HG03280 (cell line): ENCODE measurements at regions not wholly inside any gene's neighbourhood (a gene's known extent, or its start where the extent isn't known, plus 50 kb on each side); places are given as distances from the start of the nearest gene placed in this dataset.

Experiments used
- ATAC-seq: cut with Tn5 transposase; IDR thresholded peaks from one replicate; pipeline ENCODE4 v1.9.1; 2021; ENCODE audit warnings: mild to moderate bottlenecking, moderate library complexity; ENCODE audit not compliant: unreplicated experiment

- no peak for ATAC-seq
Measured at GRCh38 chr9:18137815-18138214, 336.1 kb upstream of the ADAMTSL1 start.

GRCh38 chr9:18138656-18139055, 335.3 kb upstream of the ADAMTSL1 start:
- ATAC-seq: no peak

- no peak for ATAC-seq
Measured at GRCh38 chr9:18141681-18142080, 332.3 kb upstream of the ADAMTSL1 start.

DNA sequence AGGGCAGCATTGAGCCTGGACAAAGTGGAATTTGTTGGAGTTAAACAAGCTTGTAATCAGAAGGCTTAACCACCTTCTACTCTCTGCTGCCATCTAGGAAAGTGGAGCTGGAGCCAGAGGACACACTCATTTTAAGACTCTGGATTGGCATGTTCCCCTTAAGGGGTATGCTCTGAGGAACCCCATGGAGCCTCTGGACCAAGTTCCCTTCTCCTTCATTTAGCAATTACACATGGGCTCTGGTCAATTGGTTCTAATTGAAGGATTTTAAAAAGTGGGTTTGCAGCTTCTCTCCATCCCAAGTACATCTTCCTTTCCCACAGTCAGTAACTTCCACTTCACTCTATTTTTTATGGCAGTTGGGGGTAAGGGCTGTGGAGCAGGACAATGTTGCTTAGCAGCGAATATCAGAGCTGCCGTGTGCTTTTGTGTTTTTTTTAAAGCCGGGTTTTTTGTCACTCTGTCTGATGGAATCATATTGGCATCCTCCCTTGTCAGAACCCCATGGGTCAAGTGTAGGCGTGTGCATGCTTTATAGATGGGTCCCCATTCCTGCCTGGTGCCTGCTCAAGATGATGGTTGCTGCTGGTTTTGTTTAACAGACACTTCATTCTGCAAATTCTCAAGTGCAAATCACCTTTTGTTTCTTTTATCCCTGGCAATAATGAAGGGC, 330.7 kb upstream of the ADAMTSL1 start:
- no peak for ATAC-seq

DNA sequence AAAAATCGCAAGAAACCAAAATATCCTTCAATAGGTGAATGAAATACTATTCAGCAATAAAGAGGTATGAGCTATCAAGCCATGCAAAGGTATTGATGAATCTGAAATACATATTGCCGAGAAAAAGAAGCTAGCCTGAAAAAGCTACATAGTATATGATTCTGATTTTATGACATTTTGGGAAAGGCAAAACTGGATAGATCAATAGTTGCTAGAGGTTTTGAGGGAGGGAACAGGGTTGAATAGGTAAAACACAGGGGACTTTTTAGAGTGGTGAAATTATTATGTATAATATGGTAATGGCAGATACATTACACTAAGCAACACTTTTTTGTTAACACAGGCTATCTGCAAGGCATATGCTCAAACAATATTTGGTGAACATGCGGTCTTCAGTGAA, 327.6 kb upstream of the ADAMTSL1 start:
- no peak for ATAC-seq

GRCh38 chr9:18149471-18150011, 324.4 kb upstream of the ADAMTSL1 start:
- no peak for ATAC-seq

DNA sequence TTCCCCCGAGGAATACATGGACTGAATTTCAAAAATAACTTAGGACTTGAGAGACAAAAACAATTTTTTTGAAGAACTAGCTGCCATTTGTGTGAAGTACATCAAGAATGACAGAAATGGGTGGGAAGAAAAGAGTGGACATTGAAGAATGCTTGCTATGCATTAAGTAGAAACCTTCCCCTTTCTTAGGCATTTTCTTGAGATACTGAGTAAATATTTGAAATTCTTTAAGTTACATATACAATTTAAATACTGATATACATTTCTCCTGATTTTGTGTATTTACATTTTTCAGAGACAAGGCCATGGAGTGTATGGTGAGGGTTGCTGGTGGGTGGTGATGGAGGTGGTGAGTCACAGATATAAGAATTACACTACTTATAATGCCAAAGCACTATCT, 319.3 kb upstream of the ADAMTSL1 start:
- no peak for ATAC-seq

GRCh38 chr9:18159254-18159653, 314.7 kb upstream of the ADAMTSL1 start:
- no peak for ATAC-seq

GRCh38 chr9:18163146-18163545, 310.8 kb upstream of the ADAMTSL1 start:
- no peak for ATAC-seq

DNA sequence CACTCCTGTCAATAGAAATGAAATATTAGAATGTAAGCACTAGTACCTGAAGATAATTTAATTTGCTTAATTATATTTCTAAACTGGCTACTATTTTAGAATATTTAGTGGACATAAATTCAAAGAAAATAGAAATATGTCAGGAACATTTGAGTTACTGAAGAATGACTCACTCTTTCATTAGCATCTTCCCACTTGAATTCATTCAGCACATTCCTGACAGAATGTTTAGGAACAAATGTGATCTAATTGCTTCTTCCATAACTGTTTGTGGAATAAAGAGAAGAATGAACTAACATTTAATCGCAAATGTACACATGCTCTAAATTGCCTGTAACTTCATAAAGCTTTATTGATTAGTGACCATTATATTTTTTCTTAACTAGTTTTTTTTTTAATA, 306.2 kb upstream of the ADAMTSL1 start:
- ATAC-seq: no peak

DNA sequence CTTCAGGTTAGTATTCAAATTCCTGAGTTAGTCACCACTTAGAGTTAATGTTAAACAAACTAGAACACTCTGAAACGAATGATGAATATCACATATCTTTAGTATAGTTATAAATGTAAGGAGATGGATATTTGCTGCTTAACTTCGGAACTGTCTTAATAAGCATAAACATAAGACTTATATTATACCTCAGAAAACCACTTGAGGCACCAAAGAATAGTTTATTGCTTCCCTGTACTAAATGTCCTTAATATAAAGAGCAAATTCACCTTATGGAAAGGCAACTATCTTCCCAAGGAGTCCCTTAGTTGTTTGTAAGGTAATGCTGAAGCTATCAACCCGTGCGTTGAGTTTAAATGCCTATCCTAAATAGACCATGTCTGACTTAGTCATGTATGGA, 300.0 kb upstream of the ADAMTSL1 start:
- no peak for ATAC-seq

DNA sequence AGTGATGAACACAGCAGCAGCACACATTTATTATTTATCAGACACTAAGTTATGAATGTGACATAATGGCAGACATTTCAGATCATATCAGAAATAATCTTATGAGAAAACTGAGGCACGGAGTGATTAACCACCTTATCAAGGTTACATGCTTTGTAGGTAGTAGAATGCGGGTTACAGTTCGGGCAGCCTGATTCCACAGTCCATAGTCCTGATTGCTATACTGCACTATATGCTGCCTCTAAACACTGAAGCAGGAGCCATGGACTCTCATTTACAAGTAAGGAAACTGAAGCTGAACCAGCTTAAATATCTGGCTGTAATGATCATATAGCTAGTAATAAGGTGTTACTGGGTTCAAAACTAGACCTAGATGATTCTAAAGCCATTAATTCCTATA, 291.3 kb upstream of the ADAMTSL1 start:
- ATAC-seq: no peak

GRCh38 chr9:18183974-18184373, 290.0 kb upstream of the ADAMTSL1 start:
- ATAC-seq: no peak

GRCh38 chr9:18184401-18184800, 289.6 kb upstream of the ADAMTSL1 start:
- no peak for ATAC-seq

DNA sequence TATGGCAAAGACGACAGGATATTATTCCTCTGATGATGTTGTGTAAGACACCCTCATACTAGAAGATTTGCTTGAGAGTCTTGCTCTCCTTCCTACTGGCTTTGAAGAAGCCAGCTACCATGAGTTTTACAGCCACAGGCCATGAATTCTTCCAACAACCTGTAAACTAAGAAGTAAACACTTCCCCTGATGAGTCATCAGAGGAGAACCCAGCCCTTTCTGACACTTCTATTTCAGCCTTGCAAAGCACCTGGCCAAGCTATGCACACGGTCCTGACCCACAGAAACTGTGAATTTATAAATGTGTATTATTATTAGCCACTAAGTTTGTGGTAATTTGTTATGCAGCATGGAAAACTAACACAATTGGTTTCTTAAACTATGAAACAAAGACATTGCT, 288.8 kb upstream of the ADAMTSL1 start:
- ATAC-seq: no peak

GRCh38 chr9:18188971-18189370, 285.0 kb upstream of the ADAMTSL1 start:
- no peak for ATAC-seq

DNA sequence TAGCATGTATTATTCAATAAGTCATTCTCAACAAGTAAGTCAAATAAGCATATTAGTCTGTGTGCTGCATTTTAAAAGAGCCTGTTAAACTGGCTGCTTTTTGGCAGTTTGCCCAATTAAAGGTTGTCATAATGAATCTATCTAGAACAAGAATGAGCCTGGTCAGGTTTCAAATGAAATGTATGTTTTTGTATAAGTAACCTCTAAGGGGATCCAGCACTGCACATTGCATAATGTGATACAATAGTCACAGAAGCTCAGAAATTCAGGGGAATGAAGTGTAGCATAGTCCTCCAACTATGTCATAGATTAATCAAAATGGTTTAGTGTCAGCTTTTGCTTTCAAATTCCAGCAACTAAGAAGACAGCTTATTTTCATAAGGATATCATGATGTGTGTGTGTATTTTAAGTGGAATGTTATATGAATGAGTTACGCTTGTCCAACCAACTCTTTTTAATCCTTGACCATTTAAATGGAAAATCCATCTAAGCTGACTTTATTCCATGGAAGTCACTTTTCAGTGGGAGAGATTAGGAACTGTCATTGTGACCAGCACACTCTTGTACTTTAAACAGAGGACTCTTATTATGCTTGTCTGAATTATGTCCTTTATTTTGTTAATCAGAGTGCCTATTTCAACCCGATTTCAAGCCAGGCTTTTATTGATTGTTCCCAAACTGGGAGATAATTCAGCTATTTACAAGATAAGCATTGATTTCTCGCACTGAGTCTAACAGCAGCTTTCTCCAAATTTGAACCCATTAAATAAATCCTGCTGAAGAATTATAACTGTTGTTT, 283.9 kb upstream of the ADAMTSL1 start:
- no peak for ATAC-seq

DNA sequence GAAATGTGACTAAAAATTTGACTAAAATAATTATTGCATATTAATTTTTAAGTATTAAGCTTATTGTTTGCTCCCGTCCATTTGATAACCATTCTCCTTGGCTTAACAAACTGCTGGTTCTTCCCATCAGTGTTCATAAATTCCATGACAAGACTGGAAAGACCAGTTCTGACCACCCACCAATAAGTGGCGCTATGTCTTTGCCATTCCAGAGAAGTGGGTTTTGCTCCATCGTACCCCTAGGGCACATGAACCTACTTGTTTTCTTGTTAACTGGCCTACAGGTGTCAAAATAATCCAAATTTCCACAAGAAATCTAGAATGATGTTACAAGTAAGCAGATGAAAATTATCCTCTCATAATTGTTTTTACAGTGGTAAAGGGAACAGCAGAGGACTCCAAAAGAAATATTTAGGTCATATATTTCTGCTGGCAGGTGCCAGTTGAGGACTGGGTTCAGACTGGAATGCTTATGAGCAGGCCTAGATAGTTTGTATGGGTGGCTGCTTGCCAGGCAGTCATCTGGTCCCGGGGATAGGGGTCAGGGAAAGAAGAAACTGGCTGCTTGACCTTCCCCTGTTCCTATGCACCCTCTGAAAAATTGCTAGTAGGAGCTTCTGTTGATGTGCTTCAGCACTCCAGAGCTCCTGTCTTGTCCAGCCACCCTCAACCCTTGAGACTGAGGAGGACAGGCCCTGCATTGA, 283.1 kb upstream of the ADAMTSL1 start:
- ATAC-seq: no peak

GRCh38 chr9:18194316-18194715, 279.6 kb upstream of the ADAMTSL1 start:
- ATAC-seq: no peak

DNA sequence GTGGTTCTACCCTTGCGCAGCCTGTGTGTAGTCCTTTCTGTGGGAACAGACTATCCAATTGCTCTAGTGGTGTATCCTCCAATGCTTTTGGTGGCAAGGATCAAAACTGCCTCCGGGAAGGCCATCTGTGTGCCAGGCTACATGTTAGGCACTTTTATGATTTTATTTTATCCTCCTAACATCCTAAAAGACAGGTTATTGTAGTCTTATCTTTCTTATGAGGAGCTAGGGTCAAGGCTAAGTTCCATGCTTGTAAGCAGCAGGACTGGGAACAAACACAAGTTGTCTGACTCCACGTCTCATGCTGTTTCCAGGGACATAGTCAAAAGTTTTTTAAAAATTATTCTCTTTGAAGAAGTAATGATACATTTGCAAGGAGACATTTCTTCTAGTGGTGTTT, 278.7 kb upstream of the ADAMTSL1 start:
- ATAC-seq: no peak

DNA sequence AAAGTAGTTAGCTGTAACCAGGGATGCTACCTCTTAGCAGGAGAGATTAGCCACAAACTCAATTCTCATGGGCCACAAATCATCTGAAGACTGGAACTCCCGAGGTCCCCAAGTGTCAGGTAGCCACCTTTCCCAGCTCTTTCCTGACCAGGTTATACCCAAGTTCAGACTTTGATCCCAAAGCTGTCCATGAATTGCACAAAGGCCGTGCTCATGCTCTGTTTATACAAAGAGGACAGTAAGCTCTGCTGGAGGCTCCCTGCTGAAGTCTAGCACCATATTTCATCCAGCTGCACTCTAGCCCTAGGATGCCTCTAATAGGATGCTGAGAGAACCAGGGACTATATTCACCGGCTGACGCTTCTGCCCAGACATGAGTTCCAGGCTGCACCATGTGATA, 271.0 kb upstream of the ADAMTSL1 start:
- ATAC-seq: no peak

GRCh38 chr9:18207735-18208134, 266.2 kb upstream of the ADAMTSL1 start:
- no peak for ATAC-seq
